G401 (cell line): ENCODE measurements at regions not wholly inside any gene's neighbourhood (a gene's known extent, or its start where the extent isn't known, plus 50 kb on each side); places are given as distances from the start of the nearest gene placed in this dataset.
"Not testable (repeated sequence)": the region's sequence is repeated elsewhere in the genome, so short reads cannot be mapped to it uniquely, and the experiment has no call there.

Source experiments
- DNase-seq: peaks from one replicate; pipeline ENCODE4 v3.0.0-alpha.2; 2015; ENCODE audit warnings: low spot score
- in situ Hi-C: cut with HindIII; loops from 2 replicates; pipeline ENCODE4 v1.10.0; 2016; ENCODE audit warnings: low sequenced_read_pairs, mixed read lengths

GRCh38 chr2:38154395-38154794 is 78.4 kb upstream of the CYP1B1 start:
- in situ Hi-C loops, result no loop called here
- no peak for DNase-seq

GRCh38 chr2:38153476-38154135 is 77.7 kb upstream of the CYP1B1 start:
- in situ Hi-C loops, result no loop called here
- DNase-seq, result no peak

GRCh38 chr2:38152913-38153312 is 77.0 kb upstream of the CYP1B1 start:
- in situ Hi-C loops, result no loop called here
- DNase-seq, result no peak

GRCh38 chr2:38152035-38152434 is 76.1 kb upstream of the CYP1B1 start:
- DNase-seq, result no peak
- in situ Hi-C loops, result no loop called here

GRCh38 chr2:38149531-38149930 is 73.6 kb upstream of the CYP1B1 start:
- in situ Hi-C loops, result no loop called here
- no peak for DNase-seq

- in situ Hi-C loops, result no loop called here
- DNase-seq, result no peak
These were observed 72.5 kb upstream of the CYP1B1 start for GRCh38 chr2:38148501-38148900.

- no peak for DNase-seq
- in situ Hi-C loops, result no loop called here
These were observed 71.6 kb upstream of the CYP1B1 start for GRCh38 chr2:38147333-38148121.

GRCh38 chr2:38146907-38147307 is 71.0 kb upstream of the CYP1B1 start:
- in situ Hi-C loops, result no loop called here
- DNase-seq, result no peak

GRCh38 chr2:38146275-38146906 is 70.4 kb upstream of the CYP1B1 start:
- no peak for DNase-seq
- in situ Hi-C loops, result no loop called here

GRCh38 chr2:38145236-38145635 is 69.3 kb upstream of the CYP1B1 start:
- DNase-seq, result no peak
- in situ Hi-C loops, result no loop called here

GRCh38 chr2:38142627-38143026 is 66.7 kb upstream of the CYP1B1 start:
- no peak for DNase-seq
- in situ Hi-C loops, result no loop called here

- no peak for DNase-seq
- in situ Hi-C loops, result no loop called here
These were observed 65.5 kb upstream of the CYP1B1 start for GRCh38 chr2:38141501-38141900.

GRCh38 chr2:38138996-38139395 is 63.0 kb upstream of the CYP1B1 start:
- DNase-seq, result no peak
- in situ Hi-C loops, result no loop called here

- no peak for DNase-seq
- in situ Hi-C loops, result no loop called here
These were observed 62.5 kb upstream of the CYP1B1 start for GRCh38 chr2:38138419-38138818.

- DNase-seq, in situ Hi-C loops: not testable (repeated sequence)
These were observed 62.0 kb upstream of the CYP1B1 start for GRCh38 chr2:38137958-38138357.

- DNase-seq, result no peak
- in situ Hi-C loops, result no loop called here
These were observed 55.7 kb upstream of the CYP1B1 start for GRCh38 chr2:38131676-38132075.

- in situ Hi-C loops, result no loop called here
- DNase-seq, result no peak
These were observed 54.9 kb upstream of the CYP1B1 start for GRCh38 chr2:38130876-38131275.

GRCh38 chr2:38129987-38130386 is 54.0 kb upstream of the CYP1B1 start:
- in situ Hi-C loops, result no loop called here
- no peak for DNase-seq

GRCh38 chr2:38129481-38129880 is 53.5 kb upstream of the CYP1B1 start:
- no peak for DNase-seq
- in situ Hi-C loops, result no loop called here

- peak; percentile 3 for DNase-seq
- in situ Hi-C loops, result no loop called here
These were observed 52.7 kb upstream of the CYP1B1 start for GRCh38 chr2:38128653-38129052.
